ENCODE measurements at regions not wholly inside any gene's neighbourhood (a gene's known extent, or its start where the extent isn't known, plus 50 kb on each side); places are given as distances from the start of the nearest gene placed in this dataset.

DNA sequence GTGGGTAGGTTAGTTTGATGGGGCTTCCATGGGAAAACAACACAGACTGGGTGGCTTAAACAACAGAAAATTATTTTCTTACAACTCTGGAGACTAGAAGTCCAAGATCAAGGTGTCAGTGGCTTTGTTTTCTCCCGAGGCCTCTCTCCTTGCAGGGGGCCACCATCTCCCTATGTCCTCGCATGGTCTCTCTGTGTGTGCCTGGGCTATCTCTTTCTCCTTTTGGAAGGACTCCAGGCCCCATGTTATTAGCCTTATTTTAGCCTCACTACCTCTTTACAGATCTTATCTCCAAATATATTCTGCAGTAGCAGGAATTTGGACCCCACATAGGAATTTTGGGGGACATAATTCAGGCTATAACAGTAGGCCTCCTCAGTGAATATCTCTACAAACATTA lies 372.7 kb upstream of the FAT3 start:
- TF ChIP-seq, protein P1, sequence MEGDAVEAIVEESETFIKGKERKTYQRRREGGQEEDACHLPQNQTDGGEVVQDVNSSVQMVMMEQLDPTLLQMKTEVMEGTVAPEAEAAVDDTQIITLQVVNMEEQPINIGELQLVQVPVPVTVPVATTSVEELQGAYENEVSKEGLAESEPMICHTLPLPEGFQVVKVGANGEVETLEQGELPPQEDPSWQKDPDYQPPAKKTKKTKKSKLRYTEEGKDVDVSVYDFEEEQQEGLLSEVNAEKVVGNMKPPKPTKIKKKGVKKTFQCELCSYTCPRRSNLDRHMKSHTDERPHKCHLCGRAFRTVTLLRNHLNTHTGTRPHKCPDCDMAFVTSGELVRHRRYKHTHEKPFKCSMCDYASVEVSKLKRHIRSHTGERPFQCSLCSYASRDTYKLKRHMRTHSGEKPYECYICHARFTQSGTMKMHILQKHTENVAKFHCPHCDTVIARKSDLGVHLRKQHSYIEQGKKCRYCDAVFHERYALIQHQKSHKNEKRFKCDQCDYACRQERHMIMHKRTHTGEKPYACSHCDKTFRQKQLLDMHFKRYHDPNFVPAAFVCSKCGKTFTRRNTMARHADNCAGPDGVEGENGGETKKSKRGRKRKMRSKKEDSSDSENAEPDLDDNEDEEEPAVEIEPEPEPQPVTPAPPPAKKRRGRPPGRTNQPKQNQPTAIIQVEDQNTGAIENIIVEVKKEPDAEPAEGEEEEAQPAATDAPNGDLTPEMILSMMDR (IDR thresholded peaks at IDR 0.05): no peak
- TF ChIP-seq POLR2A (IDR thresholded peaks at IDR 0.05; ENCODE audit: low read depth): no peak
- TF ChIP-seq POLR2AphosphoS5 (IDR thresholded peaks at IDR 0.05): no peak
- TF ChIP-seq EP300 (IDR thresholded peaks at IDR 0.05): no peak
